HG02678 (cell line): ENCODE measurements at regions not wholly inside any gene's neighbourhood (a gene's known extent, or its start where the extent isn't known, plus 50 kb on each side); places are given as distances from the start of the nearest gene placed in this dataset.
"Not testable (repeated sequence)": the region's sequence is repeated elsewhere in the genome, so short reads cannot be mapped to it uniquely, and the experiment has no call there.

Experiments used
- ATAC-seq: cut with Tn5 transposase; IDR thresholded peaks from one replicate; pipeline ENCODE4 v1.9.1; 2021; ENCODE audit warnings: mild to moderate bottlenecking, moderate library complexity; ENCODE audit not compliant: unreplicated experiment

- no peak for ATAC-seq
These were observed 213.7 kb upstream of the HES1 start for GRCh38 chr3:193922034-193922774.

DNA sequence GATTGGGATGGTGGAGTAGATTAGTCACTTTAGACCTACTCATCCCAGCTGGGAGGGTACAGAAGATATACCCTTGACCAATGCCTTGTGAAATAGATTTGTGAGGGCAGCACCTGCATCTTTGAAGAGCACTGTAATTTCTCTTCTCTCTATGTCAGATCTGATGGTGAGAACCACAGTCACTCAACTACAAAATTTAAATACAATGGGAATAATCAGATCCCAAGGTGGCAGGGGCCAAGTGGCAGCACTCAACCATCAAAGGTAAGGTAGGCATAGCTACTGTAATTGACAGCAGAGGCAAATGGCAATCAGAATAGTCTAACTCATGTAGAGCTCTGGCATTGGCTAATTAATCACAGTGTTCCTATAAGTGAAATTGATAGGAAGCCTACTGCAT lies 212.0 kb upstream of the HES1 start:
- not testable (repeated sequence) for ATAC-seq

- ATAC-seq, result not testable (repeated sequence)
These were observed 209.9 kb upstream of the HES1 start for GRCh38 chr3:193926071-193926470.

DNA sequence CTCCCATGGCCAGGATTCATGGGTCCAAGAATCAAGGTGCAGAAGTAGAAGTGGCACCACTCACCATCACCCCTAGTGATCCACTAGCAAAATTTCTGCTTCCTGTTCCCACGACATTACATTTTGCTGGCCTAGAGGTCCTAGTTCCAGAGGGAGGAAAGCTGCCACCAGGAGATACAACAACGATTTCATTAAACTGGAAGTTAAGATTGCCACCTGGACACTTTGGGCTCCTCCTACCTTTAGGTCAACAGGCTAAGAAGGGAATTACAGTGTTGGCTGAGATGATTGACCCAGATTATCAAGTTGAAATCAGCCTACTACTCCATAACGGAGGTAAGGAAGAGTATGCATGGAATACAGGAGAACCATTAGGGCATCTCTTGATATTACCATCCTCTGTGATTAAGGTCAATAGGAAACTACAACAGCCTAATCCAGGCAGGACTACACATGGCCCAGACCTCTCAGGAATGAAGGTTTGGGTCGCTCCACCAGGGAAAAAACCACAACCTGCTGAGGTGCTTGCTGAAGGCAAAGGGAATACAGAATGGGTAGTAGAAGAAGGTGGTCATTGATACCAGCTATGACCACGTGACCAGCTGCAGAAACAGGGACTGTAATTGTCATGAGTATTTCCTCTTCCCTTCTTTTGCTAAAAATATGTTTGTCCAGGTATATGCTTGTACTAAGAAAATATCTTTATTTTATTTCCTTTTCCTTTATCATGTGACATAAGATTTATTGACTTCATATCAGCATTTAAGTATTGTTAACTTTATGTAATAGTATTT lies 208.3 kb upstream of the HES1 start:
- ATAC-seq, result not testable (repeated sequence)

- ATAC-seq, result no peak
These were observed 207.4 kb upstream of the HES1 start for GRCh38 chr3:193928354-193929209.

DNA sequence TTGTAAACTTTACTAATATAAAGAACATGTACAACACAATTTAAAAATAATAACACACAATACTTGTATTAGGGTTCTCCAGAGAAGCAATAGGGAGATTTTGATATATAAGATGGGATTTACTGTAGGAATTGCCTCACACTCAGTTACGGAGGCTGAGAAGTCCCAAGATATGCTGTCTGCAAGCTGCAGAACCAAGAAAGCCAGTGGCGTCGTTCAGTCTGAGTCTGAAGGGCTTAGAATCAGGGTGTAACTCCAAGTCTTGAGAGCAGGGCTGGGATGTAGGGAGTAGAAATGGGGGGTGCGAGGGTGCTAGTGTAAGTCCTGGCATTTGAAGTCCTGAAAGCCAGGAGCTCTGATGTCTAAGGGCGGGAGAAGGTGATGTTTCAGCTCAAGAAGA lies 206.6 kb upstream of the HES1 start:
- ATAC-seq, result no peak

DNA sequence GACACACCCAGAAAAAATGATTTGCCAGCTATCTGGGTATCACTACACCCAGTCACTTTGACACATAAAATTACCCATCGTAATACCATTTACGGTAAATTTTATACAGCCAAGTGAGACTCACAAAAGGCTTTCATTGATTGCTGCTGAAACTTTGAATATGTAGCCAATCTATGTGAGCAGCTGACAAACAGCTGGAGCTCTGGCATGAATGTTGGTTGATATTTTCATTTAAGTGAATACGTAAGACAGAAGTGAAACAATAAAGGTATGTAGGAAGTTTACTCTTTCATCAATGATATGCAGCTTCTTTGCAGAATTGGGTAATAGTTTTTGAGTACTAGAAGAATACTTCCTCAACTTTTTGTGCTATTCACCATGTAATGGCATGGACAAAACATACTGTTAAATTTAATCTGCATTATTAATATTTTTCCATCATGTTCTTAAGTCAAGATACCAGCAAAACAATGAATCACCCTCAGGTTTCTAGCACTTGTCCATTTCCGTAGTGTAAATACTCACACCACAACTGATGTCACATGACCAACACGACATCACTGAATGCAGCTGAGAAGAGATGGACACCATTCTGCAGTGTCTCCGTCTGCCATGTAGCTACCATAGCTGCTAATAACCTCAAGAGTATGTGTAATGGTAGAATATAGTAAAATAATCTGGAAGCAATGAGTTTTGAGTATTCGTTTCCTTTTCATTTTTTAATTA lies 205.9 kb upstream of the HES1 start:
- no peak for ATAC-seq

GRCh38 chr3:193932136-193932535 lies 203.8 kb upstream of the HES1 start:
- ATAC-seq, result no peak

GRCh38 chr3:193932576-193932975 lies 203.4 kb upstream of the HES1 start:
- ATAC-seq, result no peak

GRCh38 chr3:193933451-193933850 lies 202.5 kb upstream of the HES1 start:
- ATAC-seq, result no peak

DNA sequence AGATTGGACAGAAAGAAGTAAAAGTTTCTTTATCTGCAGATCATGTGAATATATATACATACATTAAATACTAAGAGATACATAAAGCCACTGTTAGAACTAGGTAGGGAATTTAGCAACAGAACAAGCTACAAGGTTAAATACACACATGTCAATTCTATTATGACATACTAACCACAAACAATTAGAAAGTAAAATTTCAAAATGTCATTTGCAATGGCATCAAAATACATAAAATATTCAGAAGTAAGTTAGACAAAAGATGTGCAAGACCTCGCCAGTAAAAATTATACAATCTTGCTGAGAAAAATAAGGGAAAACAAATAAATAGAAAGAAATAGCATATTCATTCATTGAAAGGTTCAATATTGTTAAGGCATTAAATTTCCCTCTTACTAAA lies 200.0 kb upstream of the HES1 start:
- ATAC-seq, result no peak

GRCh38 chr3:193938613-193939012 lies 197.3 kb upstream of the HES1 start:
- ATAC-seq, result no peak

DNA sequence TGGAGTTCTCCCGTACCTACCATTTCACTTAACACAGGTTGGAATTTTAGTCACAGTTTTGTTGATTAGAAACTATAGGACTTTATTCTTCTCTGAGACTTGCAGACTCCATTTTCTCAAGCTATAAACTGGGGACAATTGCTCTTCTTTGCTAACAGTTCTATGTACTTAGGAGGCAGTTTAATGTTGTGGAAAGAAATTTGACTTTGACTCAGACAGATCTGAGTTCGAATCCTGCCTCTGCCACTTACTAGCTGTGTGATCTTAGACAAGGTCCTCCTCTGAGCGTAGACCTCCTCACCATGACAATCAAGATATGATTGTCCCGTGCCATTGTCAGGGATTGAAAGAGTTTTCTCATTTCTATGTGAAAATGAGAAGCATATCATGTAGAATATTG lies 196.4 kb upstream of the HES1 start:
- no peak for ATAC-seq

DNA sequence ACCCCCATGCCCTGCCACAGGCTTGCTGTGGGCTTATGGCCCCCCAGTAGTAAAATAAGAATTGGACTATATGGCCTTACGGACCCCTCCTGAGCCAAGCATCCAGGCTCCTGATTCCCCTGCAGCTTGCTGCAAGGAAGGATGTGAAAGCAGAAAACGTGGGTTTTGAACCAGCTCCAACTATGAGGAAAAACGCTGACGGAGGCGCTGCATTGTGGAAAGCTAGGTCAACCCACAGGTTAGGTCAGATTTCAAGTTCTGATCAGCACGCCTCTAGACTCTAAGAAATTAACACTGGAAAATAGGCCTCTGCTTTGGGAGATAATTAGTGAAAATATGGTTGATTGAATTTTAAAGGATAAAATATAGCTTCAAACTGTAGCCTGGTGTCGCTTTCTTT lies 195.4 kb upstream of the HES1 start:
- ATAC-seq, result no peak

- ATAC-seq, result no peak
These were observed 194.5 kb upstream of the HES1 start for GRCh38 chr3:193941486-193941885.

- no peak for ATAC-seq
These were observed 193.4 kb upstream of the HES1 start for GRCh38 chr3:193942516-193943055.

GRCh38 chr3:193943200-193943599 lies 192.7 kb upstream of the HES1 start:
- ATAC-seq, result no peak

GRCh38 chr3:193943851-193944517 lies 192.0 kb upstream of the HES1 start:
- ATAC-seq, result no peak

GRCh38 chr3:193944518-193944884 lies 191.4 kb upstream of the HES1 start:
- no peak for ATAC-seq

- no peak for ATAC-seq
These were observed 190.8 kb upstream of the HES1 start for GRCh38 chr3:193945143-193945542.
